SK-N-SH (cell line): ENCODE measurements at regions not wholly inside any gene's neighbourhood (a gene's known extent, or its start where the extent isn't known, plus 50 kb on each side); places are given as distances from the start of the nearest gene placed in this dataset.

Experiments used
- CTCF ChIA-PET: fragments of 300-600, 350-600 bp; formaldehyde crosslinking; extraction: SDS; loops from one replicate; lab custom pipeline; 2021; lab: Yijun Ruan, JAX
- POLR2A ChIA-PET: fragments of 350-600 bp; sonication (Branson Sonifier 250); formaldehyde crosslinking; extraction: SDS; loops from one replicate; lab custom pipeline; 2020; ENCODE audit warnings: antibody characterized with exemption, inconsistent platforms; lab: Yijun Ruan, JAX
- DNase-seq: peaks from one replicate; pipeline ENCODE4 v3.0.0; 2012
- H2AFZ ChIP-seq: fragments of 200-600 bp; sonication (generic); 2 replicates; pipeline ENCODE4 v1.8.1; 2016; ENCODE audit warnings: antibody characterized with exemption, mild to moderate bottlenecking, low read depth
- H3F3A ChIP-seq: fragments of 200-600 bp; sonication (generic); replicated peaks from 2 replicates; pipeline ENCODE3; 2016; ENCODE audit warnings: antibody characterized with exemption, mild to moderate bottlenecking; ENCODE audit not compliant: insufficient read depth
- H3K27ac ChIP-seq, 2 experiments: fragments of 200-500 bp in 1 of 2; fragments of 200-600 bp in 1 of 2; sonication (Bioruptor generic) in 1 of 2; sonication (generic), shearing (Covaris generic) in 1 of 2; 2 replicates each; pipeline versions ENCODE4 v1.5.1 to v1.6.1; 2014 to 2016; ENCODE audit warnings: low read depth in 2 of 2, inconsistent platforms in 1 of 2, low read length in 1 of 2, mild to moderate bottlenecking in 1 of 2, mixed read lengths in 1 of 2
- H3K27me3 ChIP-seq: fragments of 200-600 bp; sonication (generic), shearing (Covaris generic); 2 replicates; pipeline ENCODE4 v1.6.1; 2016; ENCODE audit warnings: mixed run types; ENCODE audit not compliant: insufficient read depth
- H3K36me3 ChIP-seq, 2 experiments: fragments of 200-500 bp in 1 of 2; fragments of 200-600 bp in 1 of 2; sonication (Bioruptor generic) in 1 of 2; sonication (generic) in 1 of 2; replicated peaks in 1 of 2; 2 replicates each; pipeline versions ENCODE3 to v1.5.1; 2014 to 2016; ENCODE audit warnings: low read length in 1 of 2, mild to moderate bottlenecking in 1 of 2; ENCODE audit not compliant: insufficient read depth in 2 of 2, control insufficient read depth in 1 of 2
- H3K4me1 ChIP-seq, 2 experiments: fragments of 200-500 bp in 1 of 2; fragments of 200-600 bp in 1 of 2; sonication (Bioruptor generic) in 1 of 2; sonication (generic), shearing (Covaris generic) in 1 of 2; 2 replicates each; pipeline versions ENCODE4 v1.5.1 to v1.6.1; 2014 to 2016; ENCODE audit warnings: low read depth in 1 of 2, low read length in 1 of 2, mixed run types in 1 of 2; ENCODE audit not compliant: insufficient read depth in 2 of 2, control insufficient read depth in 1 of 2
- H3K4me2 ChIP-seq: fragments of 200-600 bp; sonication (generic), shearing (Covaris generic); 2 replicates; pipeline ENCODE4 v1.6.1; 2017; ENCODE audit warnings: mixed run types
- H3K4me3 ChIP-seq, 2 experiments: fragments of 200-500 bp in 1 of 2; fragments of 200-600 bp in 1 of 2; sonication (Bioruptor generic) in 1 of 2; sonication (generic), shearing (Covaris generic) in 1 of 2; 2 replicates each; pipeline versions ENCODE4 v1.5.1 to v1.8.1; 2014 to 2016; ENCODE audit warnings: low read depth in 2 of 2, inconsistent platforms in 1 of 2, low read length in 1 of 2, mild to moderate bottlenecking in 1 of 2, mixed read lengths in 1 of 2, moderate library complexity in 1 of 2
- H3K79me2 ChIP-seq: fragments of 200-600 bp; sonication (generic); 2 replicates; pipeline ENCODE4 v1.8.1; 2017; ENCODE audit warnings: mild to moderate bottlenecking; ENCODE audit not compliant: insufficient read depth
- H3K9ac ChIP-seq: fragments of 200-600 bp; sonication (generic); 2 replicates; pipeline ENCODE4 v1.6.1; 2017; ENCODE audit warnings: mixed run types
- H3K9me2 ChIP-seq: fragments of 200-600 bp; sonication (generic); 2 replicates; pipeline ENCODE4 v1.6.1; 2017; ENCODE audit warnings: mixed run types
- H3K9me3 ChIP-seq: fragments of 200-600 bp; sonication (generic); 2 replicates; pipeline ENCODE4 v1.6.1; 2017; ENCODE audit warnings: mixed run types, mild to moderate bottlenecking, moderate library complexity
- H4K20me1 ChIP-seq: fragments of 200-600 bp; sonication (generic); 2 replicates; pipeline ENCODE4 v1.6.1; 2017; ENCODE audit warnings: mild to moderate bottlenecking, mixed run types; ENCODE audit not compliant: insufficient read depth
- CHD2 ChIP-seq: fragments of 150-350 bp; IDR thresholded peaks from 2 replicates; pipeline ENCODE4 v1.6.1; 2018; ENCODE audit warnings: low read length; ENCODE audit not compliant: partially characterized antibody
- ELF1 ChIP-seq: IDR thresholded peaks from 2 replicates; pipeline ENCODE4 v1.4.0; 2012
- EP300 ChIP-seq, 2 experiments: IDR thresholded peaks; 2 replicates each; pipeline versions ENCODE4 v1.4.0 to v1.6.1; 2012; ENCODE audit warnings: borderline replicate concordance in 1 of 2, low read depth in 1 of 2, low read length in 1 of 2
- FOXJ3 ChIP-seq: sonication (generic); formaldehyde crosslinking; IDR thresholded peaks from 2 replicates; pipeline ENCODE4 v1.5.1; 2020; ENCODE audit warnings: mild to moderate bottlenecking, missing genetic modification reagents
- FOXM1 ChIP-seq: IDR thresholded peaks from 2 replicates; pipeline ENCODE4 v1.4.0; 2012; ENCODE audit warnings: low read depth, mild to moderate bottlenecking
- JUND ChIP-seq: IDR thresholded peaks from 2 replicates; pipeline ENCODE4 v1.4.0; 2012
- MEF2A ChIP-seq: IDR thresholded peaks from 2 replicates; pipeline ENCODE4 v1.4.0; 2012; ENCODE audit warnings: low read depth, borderline replicate concordance
- MXI1 ChIP-seq: IDR thresholded peaks from 2 replicates; pipeline ENCODE4 v1.6.1; 2012; ENCODE audit warnings: mild to moderate bottlenecking, low read depth, low read length, improper control_type of control experiment
- RAD21 ChIP-seq: IDR thresholded peaks from 2 replicates; pipeline ENCODE4 v1.6.1; 2012; ENCODE audit warnings: mild to moderate bottlenecking, low read length
- RFX5 ChIP-seq: IDR thresholded peaks from 2 replicates; pipeline ENCODE4 v1.6.1; 2012; ENCODE audit warnings: mild to moderate bottlenecking, improper control_type of control experiment, low read length
- SMC3 ChIP-seq: IDR thresholded peaks from 2 replicates; pipeline ENCODE4 v1.6.1; 2012; ENCODE audit warnings: low read depth, low read length, improper control_type of control experiment
- TCF12 ChIP-seq: IDR thresholded peaks from 2 replicates; pipeline ENCODE4 v1.4.0; 2012
- TEAD4 ChIP-seq: IDR thresholded peaks from 2 replicates; pipeline ENCODE4 v1.4.0; 2012; ENCODE audit warnings: mild to moderate bottlenecking, borderline replicate concordance; ENCODE audit not compliant: insufficient read depth
- YY1 ChIP-seq: IDR thresholded peaks from 2 replicates; pipeline ENCODE4 v1.4.0; 2012; ENCODE audit warnings: low read depth, mild to moderate bottlenecking
- WGBS: methylation state at CpG from one replicate; pipeline ENCODE4 v1.1.6; 2017; ENCODE audit warnings: low lambda C conversion rate; 5-methylcytosine and 5-hydroxymethylcytosine counted together
- TF ChIP-seq, protein P1 (sequence below): fragments of 150-350 bp; IDR thresholded peaks from 2 replicates; pipeline ENCODE4 v1.6.1; 2017; ENCODE audit warnings: antibody characterized with exemption, low read length, low read depth, borderline replicate concordance
- TF ChIP-seq, protein P2 (sequence below): IDR thresholded peaks from 2 replicates; pipeline ENCODE4; 2012
- TF ChIP-seq, protein P3 (sequence below): IDR thresholded peaks from 2 replicates; pipeline ENCODE4 v1.4.0; 2012; ENCODE audit warnings: low read depth, borderline replicate concordance
- TF ChIP-seq, protein P4 (sequence below): IDR thresholded peaks from 2 replicates; pipeline ENCODE4 v1.6.1; 2012; ENCODE audit warnings: mild to moderate bottlenecking, low read depth, low read length, moderate library complexity

DNA sequence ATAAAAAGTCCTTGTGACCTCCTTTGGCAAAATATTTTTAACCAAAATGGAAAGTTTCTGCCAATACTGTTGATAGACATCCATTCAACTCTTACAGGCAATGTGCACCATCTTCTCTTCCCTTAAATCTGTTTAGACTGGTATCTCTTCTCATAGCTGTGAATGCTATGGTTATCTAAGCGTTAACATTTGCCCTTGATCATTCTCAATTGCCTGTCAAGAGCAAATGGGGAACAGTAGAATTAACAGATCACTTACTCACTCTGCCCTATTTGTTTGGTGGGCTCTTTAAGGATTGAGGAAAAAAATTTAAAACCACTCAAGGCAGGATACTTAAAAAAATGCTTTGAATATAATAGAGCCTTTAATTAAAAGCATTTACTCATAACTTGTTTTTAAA lies 808.4 kb downstream of the NXPH1 start:
- DNase-seq, result no peak
- Histone ChIP-seq H3K4me1 (no peaks in the 10 kb centered on the region), H3K9ac (no peak overlapping the region), H3K79me2 (no peaks in the 10 kb centered on the region), H4K20me1 (no peaks in the 10 kb centered on the region), H3K27ac (no peak overlapping the region), H3K9me2 (no peaks in the 10 kb centered on the region), H3K4me3 (no peak overlapping the region), H3F3A (no peaks in the 10 kb centered on the region), H3K27me3 (no peaks in the 10 kb centered on the region), H3K9me3 (no peaks in the 10 kb centered on the region; the same call in 1 of the 2 replicates), H3K36me3 (no peaks in the 10 kb centered on the region), H3K4me2 (no peak overlapping the region), H2AFZ (no peak overlapping the region)
- WGBS, result 25% methylated on average over 1 of the region's 1 CpG
- TF ChIP-seq, protein P1, sequence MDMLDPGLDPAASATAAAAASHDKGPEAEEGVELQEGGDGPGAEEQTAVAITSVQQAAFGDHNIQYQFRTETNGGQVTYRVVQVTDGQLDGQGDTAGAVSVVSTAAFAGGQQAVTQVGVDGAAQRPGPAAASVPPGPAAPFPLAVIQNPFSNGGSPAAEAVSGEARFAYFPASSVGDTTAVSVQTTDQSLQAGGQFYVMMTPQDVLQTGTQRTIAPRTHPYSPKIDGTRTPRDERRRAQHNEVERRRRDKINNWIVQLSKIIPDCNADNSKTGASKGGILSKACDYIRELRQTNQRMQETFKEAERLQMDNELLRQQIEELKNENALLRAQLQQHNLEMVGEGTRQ, result no peak
- TF ChIP-seq, protein P2, sequence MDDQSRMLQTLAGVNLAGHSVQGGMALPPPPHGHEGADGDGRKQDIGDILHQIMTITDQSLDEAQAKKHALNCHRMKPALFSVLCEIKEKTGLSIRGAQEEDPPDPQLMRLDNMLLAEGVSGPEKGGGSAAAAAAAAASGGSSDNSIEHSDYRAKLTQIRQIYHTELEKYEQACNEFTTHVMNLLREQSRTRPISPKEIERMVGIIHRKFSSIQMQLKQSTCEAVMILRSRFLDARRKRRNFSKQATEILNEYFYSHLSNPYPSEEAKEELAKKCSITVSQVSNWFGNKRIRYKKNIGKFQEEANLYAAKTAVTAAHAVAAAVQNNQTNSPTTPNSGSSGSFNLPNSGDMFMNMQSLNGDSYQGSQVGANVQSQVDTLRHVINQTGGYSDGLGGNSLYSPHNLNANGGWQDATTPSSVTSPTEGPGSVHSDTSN, result no peak
- no peak for TF ChIP-seq MEF2A
- TF ChIP-seq FOXJ3 (CRISPR knock-in tag), result no peak
- no peak for TF ChIP-seq EP300 (IDR thresholded peaks at IDR 0.05; ENCODE audit: borderline replicate concordance in 1 of 2, low read depth in 1 of 2, low read length in 1 of 2)
- no peak for TF ChIP-seq TEAD4
- no peak for TF ChIP-seq CHD2
- no peak for TF ChIP-seq SMC3
- TF ChIP-seq RAD21, result no peak
- TF ChIP-seq, protein P3, sequence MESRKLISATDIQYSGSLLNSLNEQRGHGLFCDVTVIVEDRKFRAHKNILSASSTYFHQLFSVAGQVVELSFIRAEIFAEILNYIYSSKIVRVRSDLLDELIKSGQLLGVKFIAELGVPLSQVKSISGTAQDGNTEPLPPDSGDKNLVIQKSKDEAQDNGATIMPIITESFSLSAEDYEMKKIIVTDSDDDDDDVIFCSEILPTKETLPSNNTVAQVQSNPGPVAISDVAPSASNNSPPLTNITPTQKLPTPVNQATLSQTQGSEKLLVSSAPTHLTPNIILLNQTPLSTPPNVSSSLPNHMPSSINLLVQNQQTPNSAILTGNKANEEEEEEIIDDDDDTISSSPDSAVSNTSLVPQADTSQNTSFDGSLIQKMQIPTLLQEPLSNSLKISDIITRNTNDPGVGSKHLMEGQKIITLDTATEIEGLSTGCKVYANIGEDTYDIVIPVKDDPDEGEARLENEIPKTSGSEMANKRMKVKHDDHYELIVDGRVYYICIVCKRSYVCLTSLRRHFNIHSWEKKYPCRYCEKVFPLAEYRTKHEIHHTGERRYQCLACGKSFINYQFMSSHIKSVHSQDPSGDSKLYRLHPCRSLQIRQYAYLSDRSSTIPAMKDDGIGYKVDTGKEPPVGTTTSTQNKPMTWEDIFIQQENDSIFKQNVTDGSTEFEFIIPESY, result no peak
- no peak for TF ChIP-seq TCF12
- no peak for TF ChIP-seq RFX5
- TF ChIP-seq YY1, result no peak
- no peak for TF ChIP-seq ELF1
- no peak for TF ChIP-seq JUND
- no peak for TF ChIP-seq FOXM1
- TF ChIP-seq, protein P4, sequence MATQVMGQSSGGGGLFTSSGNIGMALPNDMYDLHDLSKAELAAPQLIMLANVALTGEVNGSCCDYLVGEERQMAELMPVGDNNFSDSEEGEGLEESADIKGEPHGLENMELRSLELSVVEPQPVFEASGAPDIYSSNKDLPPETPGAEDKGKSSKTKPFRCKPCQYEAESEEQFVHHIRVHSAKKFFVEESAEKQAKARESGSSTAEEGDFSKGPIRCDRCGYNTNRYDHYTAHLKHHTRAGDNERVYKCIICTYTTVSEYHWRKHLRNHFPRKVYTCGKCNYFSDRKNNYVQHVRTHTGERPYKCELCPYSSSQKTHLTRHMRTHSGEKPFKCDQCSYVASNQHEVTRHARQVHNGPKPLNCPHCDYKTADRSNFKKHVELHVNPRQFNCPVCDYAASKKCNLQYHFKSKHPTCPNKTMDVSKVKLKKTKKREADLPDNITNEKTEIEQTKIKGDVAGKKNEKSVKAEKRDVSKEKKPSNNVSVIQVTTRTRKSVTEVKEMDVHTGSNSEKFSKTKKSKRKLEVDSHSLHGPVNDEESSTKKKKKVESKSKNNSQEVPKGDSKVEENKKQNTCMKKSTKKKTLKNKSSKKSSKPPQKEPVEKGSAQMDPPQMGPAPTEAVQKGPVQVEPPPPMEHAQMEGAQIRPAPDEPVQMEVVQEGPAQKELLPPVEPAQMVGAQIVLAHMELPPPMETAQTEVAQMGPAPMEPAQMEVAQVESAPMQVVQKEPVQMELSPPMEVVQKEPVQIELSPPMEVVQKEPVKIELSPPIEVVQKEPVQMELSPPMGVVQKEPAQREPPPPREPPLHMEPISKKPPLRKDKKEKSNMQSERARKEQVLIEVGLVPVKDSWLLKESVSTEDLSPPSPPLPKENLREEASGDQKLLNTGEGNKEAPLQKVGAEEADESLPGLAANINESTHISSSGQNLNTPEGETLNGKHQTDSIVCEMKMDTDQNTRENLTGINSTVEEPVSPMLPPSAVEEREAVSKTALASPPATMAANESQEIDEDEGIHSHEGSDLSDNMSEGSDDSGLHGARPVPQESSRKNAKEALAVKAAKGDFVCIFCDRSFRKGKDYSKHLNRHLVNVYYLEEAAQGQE, result no peak
- no peak for TF ChIP-seq MXI1
- ChIA-PET CTCF (interaction anchor here (0.7 to 1.5 kb wide), 4 partner anchors 9 to 111 kb away, joined by 3 to 5 read pairs (median 4); no protein-coding TSS in a partner anchor), POLR2A (no interaction called here)
